IPS-15b (cell line): ENCODE measurements at regions not wholly inside any gene's neighbourhood (a gene's known extent, or its start where the extent isn't known, plus 50 kb on each side); places are given as distances from the start of the nearest gene placed in this dataset.
"Not testable (repeated sequence)": the region's sequence is repeated elsewhere in the genome, so short reads cannot be mapped to it uniquely, and the experiment has no call there.

ENCODE experiments used
- H3K27me3 ChIP-seq: one replicate; pipeline ENCODE4 v1.6.1; 2013; ENCODE audit warnings: low read length; ENCODE audit not compliant: control insufficient read depth, insufficient read depth
- H3K36me3 ChIP-seq: one replicate; pipeline ENCODE4 v1.6.1; 2013; ENCODE audit warnings: low read length; ENCODE audit not compliant: control insufficient read depth, insufficient read depth
- H3K4me1 ChIP-seq: one replicate; pipeline ENCODE4 v1.6.1; 2013; ENCODE audit warnings: mild to moderate bottlenecking, low read length; ENCODE audit not compliant: control insufficient read depth, insufficient read depth
- H3K4me3 ChIP-seq: one replicate; pipeline ENCODE4 v1.5.1; 2013; ENCODE audit warnings: low read depth, low read length
- H3K9ac ChIP-seq: one replicate; pipeline ENCODE4 v1.6.1; 2013; ENCODE audit warnings: low read depth, mild to moderate bottlenecking, low read length
- H3K9me3 ChIP-seq: one replicate; pipeline ENCODE4 v1.6.1; 2013; ENCODE audit warnings: mild to moderate bottlenecking, low read length; ENCODE audit not compliant: control insufficient read depth, insufficient read depth

GRCh38 chr7:51589111-51589510, 272.5 kb upstream of the COBL start:
- Histone ChIP-seq H3K9me3 (no peaks in the 10 kb centered on the region), H3K4me3 (no peak overlapping the region), H3K4me1 (peaks cover 7% of the 10 kb centered on the region), H3K9ac (no peak overlapping the region), H3K36me3 (no peaks in the 10 kb centered on the region), H3K27me3 (no peaks in the 10 kb centered on the region)

DNA sequence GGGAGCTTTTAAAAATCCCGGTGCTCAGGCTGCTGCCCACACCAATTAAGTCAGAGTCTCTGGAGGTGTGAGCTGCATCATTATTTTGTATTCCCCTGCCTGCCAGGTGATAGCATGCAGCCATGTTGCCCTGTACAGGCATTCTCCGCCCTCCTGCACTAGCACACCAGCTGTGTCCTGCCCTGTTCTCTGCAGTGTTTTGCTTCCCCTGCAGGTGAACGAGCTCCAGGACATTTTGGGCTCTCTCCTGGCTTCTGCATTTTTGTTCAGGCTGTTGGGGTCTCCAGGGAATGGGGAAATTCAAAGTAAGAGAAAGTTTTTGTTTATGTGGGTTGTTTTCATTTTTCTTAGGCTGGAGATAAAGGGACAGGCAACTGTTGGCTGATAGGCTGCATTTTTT, 271.0 kb upstream of the COBL start:
- Histone ChIP-seq H3K4me3 (no peak overlapping the region), H3K9ac (no peak overlapping the region), H3K9me3 (no peaks in the 10 kb centered on the region), H3K36me3 (no peaks in the 10 kb centered on the region), H3K27me3 (no peaks in the 10 kb centered on the region), H3K4me1 (peaks cover 7% of the 10 kb centered on the region)

DNA sequence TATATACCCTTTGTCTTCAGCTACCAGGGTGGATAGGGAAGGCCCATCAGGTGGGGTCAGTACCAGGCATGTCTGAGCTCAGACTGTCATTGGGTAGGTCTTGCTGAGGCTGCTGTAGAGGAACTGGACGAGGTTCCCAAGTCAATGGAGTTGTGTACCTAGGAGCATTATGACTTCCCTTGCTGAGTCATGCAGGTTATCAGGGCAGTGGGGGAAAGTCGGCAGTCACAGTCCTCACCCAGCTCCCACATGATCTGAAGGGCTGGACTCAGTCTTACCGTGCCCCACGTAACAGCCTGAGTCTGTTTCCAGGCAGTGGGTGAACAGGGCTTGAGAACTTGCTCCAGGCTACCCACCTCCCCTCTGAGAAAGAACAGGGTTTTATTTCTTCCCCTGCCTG, 260.8 kb upstream of the COBL start:
- Histone ChIP-seq H3K27me3 (no peaks in the 10 kb centered on the region), H3K4me3 (no peak overlapping the region), H3K9me3 (no peaks in the 10 kb centered on the region), H3K9ac (no peak overlapping the region), H3K4me1 (no peaks in the 10 kb centered on the region), H3K36me3 (no peaks in the 10 kb centered on the region)

DNA sequence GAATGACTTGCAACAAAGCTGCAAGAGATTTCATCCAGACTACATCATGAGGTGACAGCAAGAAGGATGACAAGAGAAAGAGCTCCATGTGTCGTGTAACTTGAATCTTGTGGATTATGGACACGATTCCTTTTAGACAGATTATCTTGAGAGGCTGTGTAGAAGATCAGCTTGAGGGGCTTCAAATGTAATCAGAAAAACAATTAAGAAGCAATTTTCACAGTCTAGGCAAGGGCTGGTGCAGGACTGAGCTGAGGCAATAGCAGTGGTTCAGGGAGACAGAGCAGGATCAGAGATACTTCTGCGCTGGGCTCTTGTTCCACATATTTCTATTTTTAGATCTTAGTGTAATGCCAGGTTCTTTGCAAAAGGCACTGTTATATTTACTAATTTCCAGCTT, 253.0 kb upstream of the COBL start:
- Histone ChIP-seq H3K9me3 (no peaks in the 10 kb centered on the region), H3K4me1 (no peaks in the 10 kb centered on the region), H3K27me3 (no peaks in the 10 kb centered on the region), H3K4me3 (no peak overlapping the region), H3K9ac (no peak overlapping the region), H3K36me3 (no peaks in the 10 kb centered on the region)

GRCh38 chr7:51569176-51569575, 252.6 kb upstream of the COBL start:
- Histone ChIP-seq H3K36me3 (no peaks in the 10 kb centered on the region), H3K27me3 (no peaks in the 10 kb centered on the region), H3K4me3 (no peak overlapping the region), H3K4me1 (no peaks in the 10 kb centered on the region), H3K9ac (no peak overlapping the region), H3K9me3 (no peaks in the 10 kb centered on the region)

GRCh38 chr7:51551070-51551469, 234.5 kb upstream of the COBL start:
- no peaks in the 10 kb centered on the region for H3K4me1 ChIP-seq
- H3K9me3 ChIP-seq: no peaks in the 10 kb centered on the region
- no peaks in the 10 kb centered on the region for H3K36me3 ChIP-seq
- no peak overlapping the region for H3K4me3 ChIP-seq
- H3K9ac ChIP-seq: no peak overlapping the region
- no peaks in the 10 kb centered on the region for H3K27me3 ChIP-seq

GRCh38 chr7:51545131-51545530, 228.5 kb upstream of the COBL start:
- Histone ChIP-seq H3K27me3 (no peaks in the 10 kb centered on the region), H3K36me3 (no peaks in the 10 kb centered on the region), H3K9me3 (no peaks in the 10 kb centered on the region), H3K4me3 (no peak overlapping the region), H3K4me1 (no peaks in the 10 kb centered on the region), H3K9ac (no peak overlapping the region)

- no peak overlapping the region for H3K9ac ChIP-seq
- no peak overlapping the region for H3K4me3 ChIP-seq
- H3K4me1 ChIP-seq: no peaks in the 10 kb centered on the region
- no peaks in the 10 kb centered on the region for H3K9me3 ChIP-seq
- H3K36me3 ChIP-seq: no peaks in the 10 kb centered on the region
- no peaks in the 10 kb centered on the region for H3K27me3 ChIP-seq
These were observed 227.4 kb upstream of the COBL start for GRCh38 chr7:51543801-51544553.

DNA sequence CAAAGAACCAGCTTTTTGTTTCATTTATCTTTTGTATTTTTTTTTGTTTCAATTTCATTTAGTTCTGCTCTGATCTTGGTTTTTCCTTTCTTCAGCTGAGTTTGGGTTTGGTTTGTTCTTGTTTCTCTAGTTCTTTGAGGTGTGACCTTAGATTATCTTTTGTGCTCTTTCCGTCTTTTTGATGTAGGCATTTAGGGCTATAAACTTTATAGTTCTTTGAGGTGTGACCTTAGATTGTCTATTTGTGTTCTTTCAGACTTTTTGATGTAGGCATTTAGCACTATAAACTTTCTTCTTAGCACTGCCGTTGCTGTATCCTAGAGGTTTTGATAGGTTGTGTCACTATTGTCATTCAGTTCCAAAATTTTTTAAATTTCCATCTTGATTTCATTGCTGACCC, 224.3 kb upstream of the COBL start:
- not testable (repeated sequence) for H3K9me3 ChIP-seq, H3K4me3 ChIP-seq, H3K27me3 ChIP-seq, H3K9ac ChIP-seq, H3K36me3 ChIP-seq, H3K4me1 ChIP-seq

DNA sequence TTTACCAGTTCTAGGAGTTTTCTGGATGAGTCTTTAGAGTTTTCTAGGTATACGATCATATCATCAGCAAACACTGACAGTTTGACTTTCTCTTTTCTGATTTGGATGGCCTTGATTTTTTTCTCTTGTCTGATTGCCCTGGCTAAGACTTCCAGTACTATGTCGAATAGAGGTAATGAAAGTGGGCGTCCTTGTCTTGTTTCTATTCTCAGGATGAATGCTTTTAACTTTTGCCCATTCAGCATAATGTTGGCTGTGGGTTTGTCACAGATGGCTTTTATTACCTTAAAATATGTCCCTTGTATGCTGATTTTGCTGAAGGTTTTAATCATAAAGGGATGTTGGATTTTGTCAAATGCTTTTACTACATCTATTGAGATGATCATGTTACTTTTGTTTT, 223.2 kb upstream of the COBL start:
- no peaks in the 10 kb centered on the region for H3K9me3 ChIP-seq
- no peaks in the 10 kb centered on the region for H3K27me3 ChIP-seq
- no peaks in the 10 kb centered on the region for H3K4me1 ChIP-seq

DNA sequence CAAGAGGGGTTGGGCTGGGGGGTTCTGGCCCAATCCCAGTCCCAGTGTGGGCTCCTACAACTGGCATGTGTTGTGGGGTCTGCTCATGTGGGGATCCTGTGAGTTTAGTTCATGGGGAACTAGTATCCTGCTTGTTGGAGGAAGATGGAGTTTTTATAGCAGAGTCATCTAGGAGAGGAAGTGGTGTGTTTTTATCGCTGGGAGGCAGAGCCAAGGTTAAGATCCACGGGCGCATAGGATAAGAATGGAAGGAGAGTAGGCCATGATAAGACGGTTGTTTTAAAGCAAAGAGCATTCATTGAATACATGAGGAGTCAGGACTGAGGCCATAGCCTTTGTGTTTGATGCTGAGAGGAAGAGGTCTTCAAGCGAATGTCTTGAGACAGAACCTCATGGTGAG, 211.6 kb upstream of the COBL start:
- Histone ChIP-seq H3K4me1 (no peaks in the 10 kb centered on the region), H3K27me3 (no peaks in the 10 kb centered on the region), H3K9me3 (no peaks in the 10 kb centered on the region), H3K4me3 (no peak overlapping the region), H3K36me3 (no peaks in the 10 kb centered on the region), H3K9ac (no peak overlapping the region)

More for the DNA sequence above, 223.2 kb upstream of the COBL start:
- Histone ChIP-seq H3K4me3 (no peak overlapping the region), H3K9ac (no peak overlapping the region), H3K36me3 (no peaks in the 10 kb centered on the region)

DNA sequence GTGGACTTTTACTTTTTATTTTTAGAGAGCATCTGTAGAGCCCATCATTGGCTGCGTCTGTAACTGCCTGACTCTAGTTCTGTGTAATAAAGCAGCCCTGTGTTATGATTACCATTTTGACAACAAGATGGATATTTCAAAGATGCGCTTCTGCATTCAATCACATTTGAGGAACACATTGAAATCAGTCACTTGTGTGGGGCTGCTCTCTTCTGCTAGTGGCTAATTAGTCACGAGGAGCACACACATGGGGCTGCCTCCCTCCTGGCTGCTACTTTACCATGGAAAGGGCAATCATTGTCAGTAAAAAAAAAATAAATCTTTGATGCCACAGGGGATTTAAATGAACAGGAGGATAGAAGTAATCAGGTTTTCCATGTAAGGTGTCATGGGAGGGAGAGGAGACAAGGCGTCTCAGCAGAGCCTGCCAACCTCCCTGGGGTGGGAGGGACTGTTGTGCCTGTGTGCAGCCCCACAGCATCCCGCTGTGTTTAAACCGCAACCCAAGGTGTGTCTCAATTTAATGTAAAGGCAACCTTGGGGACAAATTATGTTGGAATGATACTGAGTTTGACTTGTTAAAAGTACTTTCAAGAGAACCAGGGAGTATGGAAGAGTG, 205.2 kb upstream of the COBL start:
- H3K27me3 ChIP-seq: no peaks in the 10 kb centered on the region
- no peak overlapping the region for H3K9ac ChIP-seq
- H3K4me3 ChIP-seq: no peak overlapping the region

More for the DNA sequence above, 205.2 kb upstream of the COBL start:
- Histone ChIP-seq H3K4me1 (peaks cover 9% of the 10 kb centered on the region), H3K36me3 (no peaks in the 10 kb centered on the region), H3K9me3 (no peaks in the 10 kb centered on the region)
